ENCODE measurements at regions not wholly inside any gene's neighbourhood (a gene's known extent, or its start where the extent isn't known, plus 50 kb on each side); places are given as distances from the start of the nearest gene placed in this dataset.
"Not testable (repeated sequence)": the region's sequence is repeated elsewhere in the genome, so short reads cannot be mapped to it uniquely, and the experiment has no call there.

- H3K9me2 ChIP-seq (replicated peaks; ENCODE audit: insufficient read depth, low read length), result no peaks in the 10 kb centered on the region
- no peak overlapping the region for H3K9ac ChIP-seq (ENCODE audit: low read length)
- H3K4me2 ChIP-seq (ENCODE audit: low read depth, low read length, poor library complexity, severe bottlenecking), result no peak overlapping the region
- no peaks in the 10 kb centered on the region for H4K20me1 ChIP-seq (ENCODE audit: insufficient read depth, low read depth, low read length)
- H3K79me2 ChIP-seq (ENCODE audit: low read length), result no peaks in the 10 kb centered on the region
- H3K4me1 ChIP-seq (ENCODE audit: low read length), result peaks cover 3% of the 10 kb centered on the region; the same call in 1 of the 2 replicates
- no peak for DNase-seq
- no peaks in the 10 kb centered on the region for H3K9me3 ChIP-seq (ENCODE audit: low read length)
- H3K27me3 ChIP-seq (ENCODE audit: low read length), result no peaks in the 10 kb centered on the region
- H3K4me3 ChIP-seq (ENCODE audit: low read length), result no peak overlapping the region
- H2AFZ ChIP-seq (ENCODE audit: low read length), result no peak overlapping the region
- no peaks in the 10 kb centered on the region for H3K36me3 ChIP-seq (ENCODE audit: insufficient read depth, low read length)
- no peak overlapping the region for H3K27ac ChIP-seq (ENCODE audit: low read length)
These were observed 158.0 kb upstream of the FREM1 start for GRCh38 chr9:15068261-15068660.

DNA sequence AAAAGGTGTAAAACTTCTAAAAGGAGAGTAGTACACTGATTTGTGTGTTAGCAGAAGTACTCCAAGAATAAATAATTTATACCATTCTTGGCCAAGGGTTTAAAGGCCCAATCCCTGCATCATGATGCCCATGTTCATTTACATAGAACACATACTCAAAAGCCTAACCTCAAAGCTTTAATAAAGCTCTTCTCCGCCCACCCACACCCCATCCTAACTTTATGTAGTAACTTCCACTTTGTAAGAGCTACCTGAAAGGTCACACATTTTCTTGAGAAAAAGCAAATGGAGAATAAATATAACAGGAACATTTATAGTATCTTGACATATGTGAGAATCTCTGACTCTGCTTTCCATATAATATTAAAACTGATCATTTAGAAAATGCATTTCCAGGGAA is 148.8 kb upstream of the FREM1 start:
- Histone ChIP-seq H3K4me2 (ENCODE audit: low read depth, low read length, poor library complexity, severe bottlenecking) (no peak overlapping the region), H3K9me2 (replicated peaks; ENCODE audit: insufficient read depth, low read length) (no peaks in the 10 kb centered on the region), H3K36me3 (ENCODE audit: insufficient read depth, low read length) (no peaks in the 10 kb centered on the region), H2AFZ (ENCODE audit: low read length) (no peak overlapping the region), H3K27ac (ENCODE audit: low read length) (no peak overlapping the region), H4K20me1 (ENCODE audit: insufficient read depth, low read depth, low read length) (no peaks in the 10 kb centered on the region), H3K79me2 (ENCODE audit: low read length) (no peaks in the 10 kb centered on the region), H3K4me1 (ENCODE audit: low read length) (no peaks in the 10 kb centered on the region), H3K9ac (ENCODE audit: low read length) (no peak overlapping the region), H3K4me3 (ENCODE audit: low read length) (no peak overlapping the region), H3K9me3 (ENCODE audit: low read length) (no peaks in the 10 kb centered on the region), H3K27me3 (ENCODE audit: low read length) (no peaks in the 10 kb centered on the region)
- DNase-seq, result no peak

- H3K79me2 ChIP-seq (ENCODE audit: low read length), result no peaks in the 10 kb centered on the region
- H3K9me3 ChIP-seq (ENCODE audit: low read length), result no peaks in the 10 kb centered on the region
- no peaks in the 10 kb centered on the region for H3K4me1 ChIP-seq (ENCODE audit: low read length)
- no peak overlapping the region for H3K27ac ChIP-seq (ENCODE audit: low read length)
- H2AFZ ChIP-seq (ENCODE audit: low read length), result no peak overlapping the region
- no peak overlapping the region for H3K4me3 ChIP-seq (ENCODE audit: low read length)
- H3K9me2 ChIP-seq (replicated peaks; ENCODE audit: insufficient read depth, low read length), result no peaks in the 10 kb centered on the region
- H3K27me3 ChIP-seq (ENCODE audit: low read length), result no peaks in the 10 kb centered on the region
- no peak for DNase-seq
- no peaks in the 10 kb centered on the region for H3K36me3 ChIP-seq (ENCODE audit: insufficient read depth, low read length)
- H4K20me1 ChIP-seq (ENCODE audit: insufficient read depth, low read depth, low read length), result no peaks in the 10 kb centered on the region
- H3K9ac ChIP-seq (ENCODE audit: low read length), result no peak overlapping the region
- H3K4me2 ChIP-seq (ENCODE audit: low read depth, low read length, poor library complexity, severe bottlenecking), result no peak overlapping the region
These were observed 148.0 kb upstream of the FREM1 start for GRCh38 chr9:15058236-15058635.

DNA sequence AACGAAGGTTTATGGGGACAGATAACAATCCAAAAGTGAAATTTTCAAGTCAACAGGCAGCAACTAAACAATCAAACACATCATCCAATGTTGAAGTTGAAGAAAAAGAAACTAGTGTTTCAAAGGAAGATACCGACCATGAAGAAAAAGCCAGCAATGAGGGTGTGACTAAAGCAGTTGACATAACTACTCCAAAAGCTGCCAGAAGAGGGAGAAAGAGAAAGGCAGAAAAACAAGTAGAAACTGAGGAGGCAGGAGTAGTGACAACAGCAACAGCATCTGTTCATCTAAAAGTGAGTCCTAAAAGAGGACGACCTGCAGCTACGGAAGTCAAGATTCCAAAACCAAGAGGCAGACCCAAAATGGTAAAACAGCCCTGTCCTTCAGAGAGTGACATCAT is 145.1 kb upstream of the FREM1 start:
- not testable (repeated sequence) for H3K4me3 ChIP-seq (ENCODE audit: low read length); H2AFZ ChIP-seq (ENCODE audit: low read length); H3K27me3 ChIP-seq (ENCODE audit: low read length); DNase-seq; H3K4me1 ChIP-seq (ENCODE audit: low read length); H3K9me3 ChIP-seq (ENCODE audit: low read length); H4K20me1 ChIP-seq (ENCODE audit: insufficient read depth, low read depth, low read length); H3K9ac ChIP-seq (ENCODE audit: low read length); H3K9me2 ChIP-seq (replicated peaks; ENCODE audit: insufficient read depth, low read length); H3K79me2 ChIP-seq (ENCODE audit: low read length); H3K36me3 ChIP-seq (ENCODE audit: insufficient read depth, low read length); H3K4me2 ChIP-seq (ENCODE audit: low read depth, low read length, poor library complexity, severe bottlenecking); H3K27ac ChIP-seq (ENCODE audit: low read length)

GRCh38 chr9:15048772-15049171 is 138.5 kb upstream of the FREM1 start:
- Histone ChIP-seq H3K9ac (ENCODE audit: low read length) (no peak overlapping the region), H3K79me2 (ENCODE audit: low read length) (no peaks in the 10 kb centered on the region)

GRCh38 chr9:15047028-15047551 is 136.9 kb upstream of the FREM1 start:
- Histone ChIP-seq H3K27me3 (ENCODE audit: low read length) (no peaks in the 10 kb centered on the region), H3K9me3 (ENCODE audit: low read length) (no peaks in the 10 kb centered on the region)

More at GRCh38 chr9:15048772-15049171, 138.5 kb upstream of the FREM1 start:
- Histone ChIP-seq H3K4me2 (ENCODE audit: low read depth, low read length, poor library complexity, severe bottlenecking) (no peak overlapping the region), H2AFZ (ENCODE audit: low read length) (no peak overlapping the region), H3K4me1 (ENCODE audit: low read length) (no peaks in the 10 kb centered on the region), H3K9me3 (ENCODE audit: low read length) (no peaks in the 10 kb centered on the region), H4K20me1 (ENCODE audit: insufficient read depth, low read depth, low read length) (no peaks in the 10 kb centered on the region), H3K4me3 (ENCODE audit: low read length) (no peak overlapping the region), H3K36me3 (ENCODE audit: insufficient read depth, low read length) (no peaks in the 10 kb centered on the region), H3K27ac (ENCODE audit: low read length) (no peak overlapping the region), H3K9me2 (replicated peaks; ENCODE audit: insufficient read depth, low read length) (no peaks in the 10 kb centered on the region), H3K27me3 (ENCODE audit: low read length) (no peaks in the 10 kb centered on the region)
- DNase-seq, result no peak

GRCh38 chr9:15033316-15033715 is 123.1 kb upstream of the FREM1 start:
- H3K9me2 ChIP-seq (replicated peaks; ENCODE audit: insufficient read depth, low read length), result no peaks in the 10 kb centered on the region
- no peak for DNase-seq
- no peaks in the 10 kb centered on the region for H3K79me2 ChIP-seq (ENCODE audit: low read length)

More at GRCh38 chr9:15047028-15047551, 136.9 kb upstream of the FREM1 start:
- no peak for DNase-seq
- Histone ChIP-seq H3K9me2 (replicated peaks; ENCODE audit: insufficient read depth, low read length) (no peaks in the 10 kb centered on the region), H3K79me2 (ENCODE audit: low read length) (no peaks in the 10 kb centered on the region), H3K4me1 (ENCODE audit: low read length) (no peaks in the 10 kb centered on the region), H3K27ac (ENCODE audit: low read length) (no peak overlapping the region), H2AFZ (ENCODE audit: low read length) (no peak overlapping the region), H3K9ac (ENCODE audit: low read length) (no peak overlapping the region), H3K36me3 (ENCODE audit: insufficient read depth, low read length) (no peaks in the 10 kb centered on the region), H3K4me2 (ENCODE audit: low read depth, low read length, poor library complexity, severe bottlenecking) (no peak overlapping the region), H3K4me3 (ENCODE audit: low read length) (no peak overlapping the region), H4K20me1 (ENCODE audit: insufficient read depth, low read depth, low read length) (no peaks in the 10 kb centered on the region)

DNA sequence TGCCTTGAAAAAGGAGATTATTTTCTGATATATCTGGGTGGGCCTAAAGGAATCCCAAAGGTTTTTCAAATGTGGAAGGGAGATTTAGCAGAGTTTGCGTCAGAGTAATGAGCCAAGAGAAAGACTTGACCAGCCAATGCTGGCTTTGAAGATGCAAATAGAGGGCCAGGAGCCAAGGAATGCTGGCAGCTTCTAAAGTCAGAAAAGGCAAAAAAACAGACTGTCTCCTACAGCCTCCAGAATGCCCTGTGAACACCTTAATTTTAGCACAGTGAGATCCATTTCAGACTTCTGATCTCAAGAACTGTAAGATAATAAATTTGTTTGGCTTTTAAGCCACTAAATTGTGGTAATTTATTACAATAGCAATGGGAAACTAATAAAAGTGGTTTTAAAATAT is 122.6 kb upstream of the FREM1 start:
- no peak for DNase-seq
- H3K9me3 ChIP-seq (ENCODE audit: low read length), result no peaks in the 10 kb centered on the region
- no peaks in the 10 kb centered on the region for H3K36me3 ChIP-seq (ENCODE audit: insufficient read depth, low read length)
- no peak overlapping the region for H3K4me3 ChIP-seq (ENCODE audit: low read length)
- H2AFZ ChIP-seq (ENCODE audit: low read length), result no peak overlapping the region
- H3K27ac ChIP-seq (ENCODE audit: low read length), result no peak overlapping the region
- H3K79me2 ChIP-seq (ENCODE audit: low read length), result no peaks in the 10 kb centered on the region
- no peak overlapping the region for H3K4me2 ChIP-seq (ENCODE audit: low read depth, low read length, poor library complexity, severe bottlenecking)
- H4K20me1 ChIP-seq (ENCODE audit: insufficient read depth, low read depth, low read length), result no peaks in the 10 kb centered on the region
- H3K9ac ChIP-seq (ENCODE audit: low read length), result no peak overlapping the region
- no peaks in the 10 kb centered on the region for H3K27me3 ChIP-seq (ENCODE audit: low read length)
- no peaks in the 10 kb centered on the region for H3K4me1 ChIP-seq (ENCODE audit: low read length)
- no peaks in the 10 kb centered on the region for H3K9me2 ChIP-seq (replicated peaks; ENCODE audit: insufficient read depth, low read length)

More at GRCh38 chr9:15033316-15033715, 123.1 kb upstream of the FREM1 start:
- Histone ChIP-seq H3K27ac (ENCODE audit: low read length) (no peak overlapping the region), H3K4me1 (ENCODE audit: low read length) (no peaks in the 10 kb centered on the region), H3K4me2 (ENCODE audit: low read depth, low read length, poor library complexity, severe bottlenecking) (no peak overlapping the region), H3K4me3 (ENCODE audit: low read length) (no peak overlapping the region), H3K36me3 (ENCODE audit: insufficient read depth, low read length) (no peaks in the 10 kb centered on the region), H2AFZ (ENCODE audit: low read length) (no peak overlapping the region), H3K9me3 (ENCODE audit: low read length) (no peaks in the 10 kb centered on the region), H3K27me3 (ENCODE audit: low read length) (no peaks in the 10 kb centered on the region), H4K20me1 (ENCODE audit: insufficient read depth, low read depth, low read length) (no peaks in the 10 kb centered on the region), H3K9ac (ENCODE audit: low read length) (no peak overlapping the region)

DNA sequence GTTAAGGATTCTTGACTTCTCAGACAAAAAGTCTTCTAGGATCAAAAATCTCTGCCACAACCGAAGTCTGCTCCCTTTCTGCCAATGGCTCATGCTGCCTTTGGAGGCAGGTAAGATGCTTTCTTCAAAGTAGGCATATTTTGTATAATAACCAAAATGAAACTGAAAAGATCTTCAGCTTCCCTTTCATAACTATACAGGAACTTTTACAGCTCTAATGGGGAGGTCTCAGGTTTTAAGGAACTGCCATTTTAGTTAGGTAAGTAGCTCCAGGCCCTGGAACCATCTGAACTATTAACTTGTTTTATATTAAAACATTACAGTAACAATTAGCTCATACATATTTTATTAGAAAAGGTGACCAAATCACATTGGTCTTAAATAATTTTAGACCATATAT is 110.9 kb upstream of the FREM1 start:
- Histone ChIP-seq H3K9ac (ENCODE audit: low read length) (no peak overlapping the region), H3K27me3 (ENCODE audit: low read length) (no peaks in the 10 kb centered on the region), H2AFZ (ENCODE audit: low read length) (no peak overlapping the region), H3K9me2 (replicated peaks; ENCODE audit: insufficient read depth, low read length) (no peaks in the 10 kb centered on the region), H3K36me3 (ENCODE audit: insufficient read depth, low read length) (no peaks in the 10 kb centered on the region), H3K79me2 (ENCODE audit: low read length) (no peaks in the 10 kb centered on the region), H3K4me2 (ENCODE audit: low read depth, low read length, poor library complexity, severe bottlenecking) (no peak overlapping the region), H4K20me1 (ENCODE audit: insufficient read depth, low read depth, low read length) (no peaks in the 10 kb centered on the region), H3K4me1 (ENCODE audit: low read length) (no peaks in the 10 kb centered on the region), H3K4me3 (ENCODE audit: low read length) (no peak overlapping the region), H3K27ac (ENCODE audit: low read length) (no peak overlapping the region), H3K9me3 (ENCODE audit: low read length) (no peaks in the 10 kb centered on the region)
- no peak for DNase-seq

Measured in Karpas-422 (cell line).